ENCODE measurements at regions not wholly inside any gene's neighbourhood (a gene's known extent, or its start where the extent isn't known, plus 50 kb on each side); places are given as distances from the start of the nearest gene placed in this dataset.

- Histone ChIP-seq H3K4me3 (ENCODE audit: insufficient read depth, low read length, poor library complexity, severe bottlenecking) (no peak overlapping the region), H3K27me3 (ENCODE audit: low read length) (no peaks in the 10 kb centered on the region), H3K9ac (ENCODE audit: low read length) (no peak overlapping the region), H4K20me1 (ENCODE audit: low read depth, low read length) (no peaks in the 10 kb centered on the region), H2AFZ (ENCODE audit: low read depth, low read length, severe bottlenecking) (no peak overlapping the region), H3K79me2 (ENCODE audit: insufficient read depth, low read length) (no peaks in the 10 kb centered on the region), H3K9me3 (ENCODE audit: insufficient read depth, low read length) (no peaks in the 10 kb centered on the region), H3K4me2 (ENCODE audit: low read depth, low read length, poor library complexity, severe bottlenecking) (no peak overlapping the region), H3K9me2 (replicated peaks; ENCODE audit: insufficient read depth, low read length) (no peaks in the 10 kb centered on the region), H3K27ac (ENCODE audit: low read depth, low read length) (no peak overlapping the region), H3K36me3 (ENCODE audit: low read length) (no peaks in the 10 kb centered on the region), H3F3A (ENCODE audit: insufficient read depth) (no peaks in the 10 kb centered on the region)
- TF ChIP-seq CTCF (IDR thresholded peaks at IDR 0.05; ENCODE audit: insufficient read depth, low read length, poor library complexity, severe bottlenecking) (no peak), EZH2phosphoT487 (conservative IDR thresholded peaks at IDR 0.05; ENCODE audit: low read length) (no peak)
These were observed 479.5 kb upstream of the SMARCA2 start for GRCh38 chr9:1535599-1535998.

- TF ChIP-seq CTCF (IDR thresholded peaks at IDR 0.05; ENCODE audit: insufficient read depth, low read length, poor library complexity, severe bottlenecking) (no peak), EZH2phosphoT487 (conservative IDR thresholded peaks at IDR 0.05; ENCODE audit: low read length) (no peak)
These were observed 478.5 kb upstream of the SMARCA2 start for GRCh38 chr9:1536522-1537170.

GRCh38 chr9:1538301-1538700 is 476.8 kb upstream of the SMARCA2 start:
- H3K27me3 ChIP-seq (ENCODE audit: low read length): no peaks in the 10 kb centered on the region
- no peaks in the 10 kb centered on the region for H3K36me3 ChIP-seq (ENCODE audit: low read length)
- no peaks in the 10 kb centered on the region for H3K9me3 ChIP-seq (ENCODE audit: insufficient read depth, low read length)
- no peak overlapping the region for H3K4me3 ChIP-seq (ENCODE audit: insufficient read depth, low read length, poor library complexity, severe bottlenecking)
- no peaks in the 10 kb centered on the region for H4K20me1 ChIP-seq (ENCODE audit: low read depth, low read length)
- no peak overlapping the region for H3K27ac ChIP-seq (ENCODE audit: low read depth, low read length)
- no peak for TF ChIP-seq EZH2phosphoT487 (conservative IDR thresholded peaks at IDR 0.05; ENCODE audit: low read length)
- no peak for TF ChIP-seq CTCF (IDR thresholded peaks at IDR 0.05; ENCODE audit: insufficient read depth, low read length, poor library complexity, severe bottlenecking)
- no peaks in the 10 kb centered on the region for H3K9me2 ChIP-seq (replicated peaks; ENCODE audit: insufficient read depth, low read length)
- no peak overlapping the region for H3K9ac ChIP-seq (ENCODE audit: low read length)
- H3K79me2 ChIP-seq (ENCODE audit: insufficient read depth, low read length): no peaks in the 10 kb centered on the region
- no peaks in the 10 kb centered on the region for H3F3A ChIP-seq (ENCODE audit: insufficient read depth)
- no peak overlapping the region for H3K4me2 ChIP-seq (ENCODE audit: low read depth, low read length, poor library complexity, severe bottlenecking)
- no peak overlapping the region for H2AFZ ChIP-seq (ENCODE audit: low read depth, low read length, severe bottlenecking)

More at GRCh38 chr9:1536522-1537170, 478.5 kb upstream of the SMARCA2 start:
- Histone ChIP-seq H3K36me3 (ENCODE audit: low read length) (no peaks in the 10 kb centered on the region), H4K20me1 (ENCODE audit: low read depth, low read length) (no peaks in the 10 kb centered on the region), H3K9me2 (replicated peaks; ENCODE audit: insufficient read depth, low read length) (no peaks in the 10 kb centered on the region), H3K9me3 (ENCODE audit: insufficient read depth, low read length) (no peaks in the 10 kb centered on the region), H3F3A (ENCODE audit: insufficient read depth) (no peaks in the 10 kb centered on the region), H3K9ac (ENCODE audit: low read length) (no peak overlapping the region), H3K4me3 (ENCODE audit: insufficient read depth, low read length, poor library complexity, severe bottlenecking) (no peak overlapping the region), H3K27ac (ENCODE audit: low read depth, low read length) (no peak overlapping the region), H3K79me2 (ENCODE audit: insufficient read depth, low read length) (no peaks in the 10 kb centered on the region), H2AFZ (ENCODE audit: low read depth, low read length, severe bottlenecking) (no peak overlapping the region), H3K4me2 (ENCODE audit: low read depth, low read length, poor library complexity, severe bottlenecking) (no peak overlapping the region), H3K27me3 (ENCODE audit: low read length) (no peaks in the 10 kb centered on the region)
